Lower leg skin (tissue), 4 donors: ENCODE measurements at regions not wholly inside any gene's neighbourhood (a gene's known extent, or its start where the extent isn't known, plus 50 kb on each side); places are given as distances from the start of the nearest gene placed in this dataset.

Source experiments
- DNase-seq, 2 donors: peaks; one replicate each; pipeline ENCODE4 v3.0.0-alpha.2; 2019; ENCODE audit warnings: low spot score in 2 of 2
- H3K4me3 ChIP-seq: fragments of 200-600 bp; sonication (generic); 2 replicates; pipeline ENCODE4 v1.5.1; 2017; ENCODE audit warnings: mild to moderate bottlenecking, low read depth; ENCODE audit not compliant: poor library complexity, severe bottlenecking
- POLR2A ChIP-seq, 2 donors: fragments of 450-650 bp; IDR thresholded peaks; one replicate each; pipeline ENCODE4 v1.6.1; 2016 to 2017; ENCODE audit warnings: antibody characterized with exemption in 2 of 2, mild to moderate bottlenecking in 1 of 2, moderate library complexity in 1 of 2
- WGBS, 2 donors: methylation state at CpG; one replicate each; pipeline ENCODE4 v1.1.5; 2018; 5-methylcytosine and 5-hydroxymethylcytosine counted together
- intact Hi-C: fragments of 100-400 bp; cut with DNase I; formaldehyde crosslinking; loops from one replicate; pipeline ENCODE4 v1.15.0; 2023; ENCODE audit warnings: low total_unique reads
- TF ChIP-seq, protein P1 (sequence below), 3 donors: fragments of 450-650 bp; IDR thresholded peaks; one replicate each; pipeline ENCODE4 v1.5.1; 2016; ENCODE audit warnings: antibody characterized with exemption in 3 of 3, mild to moderate bottlenecking in 3 of 3, moderate library complexity in 2 of 3

DNA sequence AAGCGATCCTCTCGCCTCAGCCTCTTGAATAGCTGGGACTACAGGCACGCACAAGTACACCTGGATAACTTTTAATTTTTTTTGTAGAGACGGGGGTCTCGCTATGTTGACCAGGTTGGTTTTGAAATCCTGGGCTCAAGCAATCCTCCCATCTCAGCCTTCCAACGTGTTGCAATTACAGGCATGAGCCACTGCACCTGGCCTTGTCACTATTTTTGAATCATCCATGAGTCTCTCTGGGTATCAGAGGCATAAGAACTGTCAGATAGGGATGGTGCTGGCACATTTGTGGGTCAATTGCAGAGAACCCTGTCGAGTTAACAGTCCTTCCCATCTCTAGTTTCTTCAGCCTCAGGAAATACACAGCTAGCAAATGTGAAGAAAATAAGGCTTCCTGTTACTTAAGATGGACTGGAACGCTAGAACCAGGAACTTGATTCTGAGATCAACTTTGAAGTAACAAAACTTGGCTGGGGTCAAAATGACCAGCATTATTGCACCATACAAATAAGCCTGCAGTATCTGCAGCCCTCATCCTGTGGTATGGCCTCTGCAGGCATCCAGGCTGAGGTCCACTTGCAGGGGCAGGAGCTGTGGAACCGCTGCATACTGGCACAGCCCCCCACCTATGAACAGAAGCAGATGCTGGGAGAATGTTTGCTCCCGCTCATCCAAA, 124.3 kb upstream of the GADD45A start:
- TF ChIP-seq, protein P1, sequence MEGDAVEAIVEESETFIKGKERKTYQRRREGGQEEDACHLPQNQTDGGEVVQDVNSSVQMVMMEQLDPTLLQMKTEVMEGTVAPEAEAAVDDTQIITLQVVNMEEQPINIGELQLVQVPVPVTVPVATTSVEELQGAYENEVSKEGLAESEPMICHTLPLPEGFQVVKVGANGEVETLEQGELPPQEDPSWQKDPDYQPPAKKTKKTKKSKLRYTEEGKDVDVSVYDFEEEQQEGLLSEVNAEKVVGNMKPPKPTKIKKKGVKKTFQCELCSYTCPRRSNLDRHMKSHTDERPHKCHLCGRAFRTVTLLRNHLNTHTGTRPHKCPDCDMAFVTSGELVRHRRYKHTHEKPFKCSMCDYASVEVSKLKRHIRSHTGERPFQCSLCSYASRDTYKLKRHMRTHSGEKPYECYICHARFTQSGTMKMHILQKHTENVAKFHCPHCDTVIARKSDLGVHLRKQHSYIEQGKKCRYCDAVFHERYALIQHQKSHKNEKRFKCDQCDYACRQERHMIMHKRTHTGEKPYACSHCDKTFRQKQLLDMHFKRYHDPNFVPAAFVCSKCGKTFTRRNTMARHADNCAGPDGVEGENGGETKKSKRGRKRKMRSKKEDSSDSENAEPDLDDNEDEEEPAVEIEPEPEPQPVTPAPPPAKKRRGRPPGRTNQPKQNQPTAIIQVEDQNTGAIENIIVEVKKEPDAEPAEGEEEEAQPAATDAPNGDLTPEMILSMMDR (IDR thresholded peaks at IDR 0.05) = no peak
- no peak for TF ChIP-seq POLR2A (IDR thresholded peaks at IDR 0.05)
- H3K4me3 ChIP-seq = no peak overlapping the region
- peak; percentile 49 to 81 for DNase-seq
- 78 to 79% methylated on average over 10 of the region's 10 CpGs for WGBS, 2 donors
- intact Hi-C loops = no loop called here

GRCh38 chr1:67561704-67562113, 123.3 kb upstream of the GADD45A start:
- peak; percentile 87 to 98 for DNase-seq
- TF ChIP-seq, protein P1 (IDR thresholded peaks at IDR 0.05) = no peak
- H3K4me3 ChIP-seq = no peak overlapping the region
- intact Hi-C loops = no loop called here
- WGBS, 2 donors = 0 to 2% methylated on average over 4 of the region's 4 CpGs

GRCh38 chr1:67563684-67564083, 121.3 kb upstream of the GADD45A start:
- no peak for DNase-seq
- TF ChIP-seq POLR2A (IDR thresholded peaks at IDR 0.05) = no peak
- TF ChIP-seq, protein P1 (IDR thresholded peaks at IDR 0.05) = no peak
- H3K4me3 ChIP-seq = no peak overlapping the region
- intact Hi-C loops = no loop called here
- WGBS, 2 donors = 47 to 63% methylated on average over 2 of the region's 2 CpGs

DNA sequence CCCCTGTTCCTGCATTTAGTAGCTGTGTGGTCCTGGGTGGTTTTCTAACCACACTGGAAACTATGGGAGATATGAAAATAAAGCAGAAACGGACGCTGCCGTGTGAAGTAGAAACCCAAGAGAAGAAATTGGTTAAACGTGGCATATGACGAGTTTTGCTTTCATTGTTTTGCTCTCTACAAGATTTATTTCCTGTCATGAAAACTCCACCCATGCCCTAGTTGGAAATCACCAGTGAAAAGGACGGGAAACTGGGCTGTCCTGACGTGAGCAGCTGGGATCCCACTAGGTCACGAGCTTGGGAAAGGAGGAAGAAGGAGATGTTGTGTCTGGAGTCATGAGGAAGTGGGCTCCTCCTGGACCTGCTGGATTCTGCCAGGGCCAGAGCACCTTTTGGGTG, 120.8 kb upstream of the GADD45A start:
- no peak overlapping the region for H3K4me3 ChIP-seq
- WGBS, 2 donors = 9 to 16% methylated on average over 8 of the region's 8 CpGs
- DNase-seq = peak; percentile 75 to 90
- intact Hi-C loops = no loop called here
- no peak for TF ChIP-seq POLR2A (IDR thresholded peaks at IDR 0.05)
- TF ChIP-seq, protein P1 (IDR thresholded peaks at IDR 0.05) = no peak

GRCh38 chr1:67566803-67567377, 118.1 kb upstream of the GADD45A start:
- no peak for DNase-seq
- intact Hi-C loops = no loop called here
- 74 to 83% methylated on average over 2 of the region's 2 CpGs for WGBS, 2 donors
- no peak overlapping the region for H3K4me3 ChIP-seq
- no peak for TF ChIP-seq POLR2A (IDR thresholded peaks at IDR 0.05)
- TF ChIP-seq, protein P1 (IDR thresholded peaks at IDR 0.05) = no peak
